OCI-LY3 (cell line): ENCODE measurements at regions not wholly inside any gene's neighbourhood (a gene's known extent, or its start where the extent isn't known, plus 50 kb on each side); places are given as distances from the start of the nearest gene placed in this dataset.

ENCODE experiments used
- EZH2phosphoT487 ChIP-seq: fragments of 200-600 bp; shearing (Covaris generic); IDR thresholded peaks from 2 replicates; pipeline ENCODE4 v1.6.1; 2018; ENCODE audit warnings: antibody characterized with exemption, mixed run types, low read depth
- TF ChIP-seq, protein P1 (sequence below): fragments of 200-600, 300-600 bp; sonication (generic); IDR thresholded peaks from 2 replicates; pipeline ENCODE4 v1.5.1; 2014; ENCODE audit warnings: antibody characterized with exemption, low read length, low read depth

GRCh38 chr4:134382478-134383227 lies 181.1 kb upstream of the PABPC4L start:
- TF ChIP-seq, protein P1, sequence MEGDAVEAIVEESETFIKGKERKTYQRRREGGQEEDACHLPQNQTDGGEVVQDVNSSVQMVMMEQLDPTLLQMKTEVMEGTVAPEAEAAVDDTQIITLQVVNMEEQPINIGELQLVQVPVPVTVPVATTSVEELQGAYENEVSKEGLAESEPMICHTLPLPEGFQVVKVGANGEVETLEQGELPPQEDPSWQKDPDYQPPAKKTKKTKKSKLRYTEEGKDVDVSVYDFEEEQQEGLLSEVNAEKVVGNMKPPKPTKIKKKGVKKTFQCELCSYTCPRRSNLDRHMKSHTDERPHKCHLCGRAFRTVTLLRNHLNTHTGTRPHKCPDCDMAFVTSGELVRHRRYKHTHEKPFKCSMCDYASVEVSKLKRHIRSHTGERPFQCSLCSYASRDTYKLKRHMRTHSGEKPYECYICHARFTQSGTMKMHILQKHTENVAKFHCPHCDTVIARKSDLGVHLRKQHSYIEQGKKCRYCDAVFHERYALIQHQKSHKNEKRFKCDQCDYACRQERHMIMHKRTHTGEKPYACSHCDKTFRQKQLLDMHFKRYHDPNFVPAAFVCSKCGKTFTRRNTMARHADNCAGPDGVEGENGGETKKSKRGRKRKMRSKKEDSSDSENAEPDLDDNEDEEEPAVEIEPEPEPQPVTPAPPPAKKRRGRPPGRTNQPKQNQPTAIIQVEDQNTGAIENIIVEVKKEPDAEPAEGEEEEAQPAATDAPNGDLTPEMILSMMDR = no peak
- no peak for TF ChIP-seq EZH2phosphoT487
